DND-41 (cell line): ENCODE measurements at regions not wholly inside any gene's neighbourhood (a gene's known extent, or its start where the extent isn't known, plus 50 kb on each side); places are given as distances from the start of the nearest gene placed in this dataset.

Experiments
- ATAC-seq: fragments of 200-7000 bp; cut with Tn5 transposase; 3 replicates; pipeline ENCODE4 v1.9.1; 2021; ENCODE audit warnings: low read depth; ENCODE audit not compliant: insufficient read depth
- DNase-seq: peaks from one replicate; pipeline ENCODE4 v3.0.0-alpha.2; 2020
- H2AFZ ChIP-seq: 2 replicates; pipeline ENCODE4 v1.6.0; 2012; ENCODE audit warnings: low read depth, low read length
- H3K27ac ChIP-seq: 2 replicates; pipeline ENCODE4 v1.5.1; 2012; ENCODE audit warnings: low read length, inconsistent platforms
- H3K27me3 ChIP-seq: fragments of 200-600 bp; sonication (generic); 2 replicates; pipeline ENCODE4 v1.6.0; 2012; ENCODE audit warnings: low read length, mild to moderate bottlenecking, inconsistent platforms; ENCODE audit not compliant: insufficient read depth, poor library complexity
- H3K36me3 ChIP-seq: 2 replicates; pipeline ENCODE4 v1.5.1; 2012; ENCODE audit warnings: low read length, inconsistent platforms; ENCODE audit not compliant: insufficient read depth
- H3K4me1 ChIP-seq: 2 replicates; pipeline ENCODE4 v1.5.1; 2012; ENCODE audit warnings: mild to moderate bottlenecking, low read length; ENCODE audit not compliant: insufficient read depth
- H3K4me2 ChIP-seq: 2 replicates; pipeline ENCODE4 v1.6.0; 2012; ENCODE audit warnings: mild to moderate bottlenecking, moderate library complexity, low read length, inconsistent platforms; ENCODE audit not compliant: insufficient read depth
- H3K4me3 ChIP-seq, 2 experiments: fragments of 200-600 bp in 1 of 2; shearing (Covaris generic) in 1 of 2; 2 replicates each; pipeline ENCODE4 v1.5.1; 2012 to 2016; ENCODE audit warnings: inconsistent platforms in 2 of 2, low read length in 2 of 2, mild to moderate bottlenecking in 2 of 2, low read depth in 1 of 2, moderate library complexity in 1 of 2
- H3K79me2 ChIP-seq: 2 replicates; pipeline ENCODE4 v1.6.0; 2012; ENCODE audit warnings: low read length, inconsistent platforms; ENCODE audit not compliant: insufficient read depth
- H3K9ac ChIP-seq: 2 replicates; pipeline ENCODE4 v1.6.0; 2012; ENCODE audit warnings: low read depth, mild to moderate bottlenecking, inconsistent platforms, low read length, moderate library complexity
- H3K9me3 ChIP-seq: 2 replicates; pipeline ENCODE4 v1.5.1; 2012; ENCODE audit warnings: low read length, moderate library complexity, mild to moderate bottlenecking, inconsistent platforms; ENCODE audit not compliant: insufficient read depth, severe bottlenecking
- H4K20me1 ChIP-seq: 2 replicates; pipeline ENCODE4 v1.6.0; 2012; ENCODE audit warnings: low read length; ENCODE audit not compliant: insufficient read depth
- EZH2 ChIP-seq: IDR thresholded peaks from 3 replicates; pipeline ENCODE4 v1.6.1; 2012; ENCODE audit warnings: borderline replicate concordance, low read depth, mild to moderate bottlenecking, moderate library complexity, low read length, inconsistent platforms; ENCODE audit not compliant: severe bottlenecking
- TF ChIP-seq, protein P1 (sequence below): IDR thresholded peaks from 2 replicates; pipeline ENCODE4 v1.5.1; 2012; ENCODE audit warnings: borderline replicate concordance, low read length, moderate library complexity, mild to moderate bottlenecking; ENCODE audit not compliant: poor library complexity, severe bottlenecking; ENCODE audit errors: extremely low read depth

- Histone ChIP-seq H3K36me3 (no peaks in the 10 kb centered on the region), H2AFZ (no peak overlapping the region), H3K9ac (no peak overlapping the region), H3K79me2 (no peaks in the 10 kb centered on the region), H3K4me2 (no peak overlapping the region), H4K20me1 (no peaks in the 10 kb centered on the region), H3K4me3 (no peak overlapping the region), H3K27ac (no peak overlapping the region), H3K4me1 (no peaks in the 10 kb centered on the region), H3K9me3 (peaks cover 6% of the 10 kb centered on the region), H3K27me3 (no peaks in the 10 kb centered on the region)
- DNase-seq (no peak), ATAC-seq (no peak)
- TF ChIP-seq EZH2, result no peak
- TF ChIP-seq, protein P1, sequence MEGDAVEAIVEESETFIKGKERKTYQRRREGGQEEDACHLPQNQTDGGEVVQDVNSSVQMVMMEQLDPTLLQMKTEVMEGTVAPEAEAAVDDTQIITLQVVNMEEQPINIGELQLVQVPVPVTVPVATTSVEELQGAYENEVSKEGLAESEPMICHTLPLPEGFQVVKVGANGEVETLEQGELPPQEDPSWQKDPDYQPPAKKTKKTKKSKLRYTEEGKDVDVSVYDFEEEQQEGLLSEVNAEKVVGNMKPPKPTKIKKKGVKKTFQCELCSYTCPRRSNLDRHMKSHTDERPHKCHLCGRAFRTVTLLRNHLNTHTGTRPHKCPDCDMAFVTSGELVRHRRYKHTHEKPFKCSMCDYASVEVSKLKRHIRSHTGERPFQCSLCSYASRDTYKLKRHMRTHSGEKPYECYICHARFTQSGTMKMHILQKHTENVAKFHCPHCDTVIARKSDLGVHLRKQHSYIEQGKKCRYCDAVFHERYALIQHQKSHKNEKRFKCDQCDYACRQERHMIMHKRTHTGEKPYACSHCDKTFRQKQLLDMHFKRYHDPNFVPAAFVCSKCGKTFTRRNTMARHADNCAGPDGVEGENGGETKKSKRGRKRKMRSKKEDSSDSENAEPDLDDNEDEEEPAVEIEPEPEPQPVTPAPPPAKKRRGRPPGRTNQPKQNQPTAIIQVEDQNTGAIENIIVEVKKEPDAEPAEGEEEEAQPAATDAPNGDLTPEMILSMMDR, result no peak
These were observed 84.8 kb upstream of the IQSEC1 start for GRCh38 chr3:13157986-13158385.

- no peaks in the 10 kb centered on the region for H3K27me3 ChIP-seq
- H3K27ac ChIP-seq, result no peak overlapping the region
- TF ChIP-seq, protein P1, result no peak
- TF ChIP-seq EZH2, result no peak
- no peaks in the 10 kb centered on the region for H3K79me2 ChIP-seq
- H3K9me3 ChIP-seq, result peaks cover 6% of the 10 kb centered on the region
- H3K36me3 ChIP-seq, result no peaks in the 10 kb centered on the region
- H3K9ac ChIP-seq, result no peak overlapping the region
- DNase-seq, result no peak
- ATAC-seq, result no peak
- peaks cover 5% of the 10 kb centered on the region; the same call in 1 of the 2 replicates for H3K4me1 ChIP-seq
- peaks cover 3% of the 10 kb centered on the region; the same call in 1 of the 2 replicates for H4K20me1 ChIP-seq
- no peak overlapping the region for H3K4me2 ChIP-seq
- H3K4me3 ChIP-seq, result no peak overlapping the region
- no peak overlapping the region for H2AFZ ChIP-seq
These were observed 79.8 kb upstream of the IQSEC1 start for GRCh38 chr3:13152826-13153710.

- Histone ChIP-seq H2AFZ (no peak overlapping the region), H3K9ac (no peak overlapping the region)
These were observed 77.4 kb upstream of the IQSEC1 start for GRCh38 chr3:13150624-13151023.

More at GRCh38 chr3:13150624-13151023, 77.4 kb upstream of the IQSEC1 start:
- no peak overlapping the region for H3K4me2 ChIP-seq
- ATAC-seq, result no peak
- TF ChIP-seq, protein P1, result no peak
- no peak for TF ChIP-seq EZH2
- no peaks in the 10 kb centered on the region for H3K36me3 ChIP-seq
- H3K9me3 ChIP-seq, result peaks cover 3% of the 10 kb centered on the region
- DNase-seq, result no peak
- peaks cover 3% of the 10 kb centered on the region; the same call in 1 of the 2 replicates for H4K20me1 ChIP-seq
- no peak overlapping the region for H3K27ac ChIP-seq
- H3K4me3 ChIP-seq, result no peak overlapping the region
- H3K27me3 ChIP-seq, result no peaks in the 10 kb centered on the region
- no peaks in the 10 kb centered on the region for H3K79me2 ChIP-seq
- peaks cover 5% of the 10 kb centered on the region; the same call in 1 of the 2 replicates for H3K4me1 ChIP-seq
